ENCODE measurements at regions not wholly inside any gene's neighbourhood (a gene's known extent, or its start where the extent isn't known, plus 50 kb on each side); places are given as distances from the start of the nearest gene placed in this dataset.

GRCh38 chr5:10065428-10066000, 184.2 kb downstream of the ATPSCKMT start:
- TF ChIP-seq JUN (CRISPR knock-in tag; IDR thresholded peaks at IDR 0.05) (no peak), MZF1 (CRISPR knock-in tag; IDR thresholded peaks at IDR 0.05; ENCODE audit: borderline replicate concordance) (no peak), YY1 (IDR thresholded peaks at IDR 0.05; ENCODE audit: insufficient read depth, insufficient replicate concordance, low read depth, low read length) (no peak), ELF4 (CRISPR knock-in tag; IDR thresholded peaks at IDR 0.05; ENCODE audit: borderline replicate concordance) (no peak), CTCF (CRISPR knock-in tag; IDR thresholded peaks at IDR 0.05) (no peak), ATF2 (CRISPR knock-in tag; IDR thresholded peaks at IDR 0.05) (no peak), FOXA1 (IDR thresholded peaks at IDR 0.05) (no peak), FOXA1 (CRISPR knock-in tag; IDR thresholded peaks at IDR 0.05) (no peak), MLX (CRISPR knock-in tag; IDR thresholded peaks at IDR 0.05) (no peak), SRSF1 (optimal IDR thresholded peaks at IDR 0.05; ENCODE audit: low read depth, low read length) (no peak), PHF20 (CRISPR knock-in tag; IDR thresholded peaks at IDR 0.05) (no peak)
